Right atrium auricular region (tissue), 2 donors: ENCODE measurements at regions not wholly inside any gene's neighbourhood (a gene's known extent, or its start where the extent isn't known, plus 50 kb on each side); places are given as distances from the start of the nearest gene placed in this dataset.

Experiments used
- DNase-seq: peaks from one replicate; pipeline ENCODE4 v3.0.0-alpha.2; 2019; ENCODE audit warnings: low spot score
- H3K27ac ChIP-seq, 2 donors: fragments of 200-600 bp; sonication (generic); 1 replicate in 1 of 2; 2 replicates in 1 of 2; pipeline ENCODE4 v1.5.1; 2016 to 2019
- H3K27me3 ChIP-seq, 2 donors: fragments of 200-600 bp; sonication (generic); one replicate each; pipeline versions ENCODE4 v1.5.1 to v1.6.0; 2017 to 2019
- H3K36me3 ChIP-seq: fragments of 200-600 bp; sonication (generic); one replicate; pipeline ENCODE4 v1.5.1; 2016
- H3K4me1 ChIP-seq, 2 donors: fragments of 200-600 bp; sonication (generic); one replicate each; pipeline versions ENCODE4 v1.5.1 to v1.6.0; 2017 to 2019
- H3K4me3 ChIP-seq, 2 donors: fragments of 200-600 bp; sonication (generic); 1 replicate in 1 of 2; 2 replicates in 1 of 2; pipeline ENCODE4 v1.5.1; 2017 to 2019; ENCODE audit warnings: mild to moderate bottlenecking in 1 of 2, moderate library complexity in 1 of 2
- H3K9me3 ChIP-seq, 2 donors: fragments of 200-600 bp; sonication (generic); one replicate each; pipeline ENCODE4 v1.5.1; 2019
- CTCF ChIP-seq, 2 donors: fragments of 200-600 bp; sonication (generic); IDR thresholded peaks; one replicate each; pipeline ENCODE4 v1.5.1; 2019; ENCODE audit warnings: antibody characterized with exemption in 2 of 2

- no peak overlapping the region for H3K27ac ChIP-seq
- H3K9me3 ChIP-seq = peaks cover 0 to 17% of the 10 kb centered on the region in 2 donors
- H3K4me3 ChIP-seq = no peak overlapping the region
- DNase-seq = no peak
- no peaks in the 10 kb centered on the region for H3K4me1 ChIP-seq
- H3K27me3 ChIP-seq = no peaks in the 10 kb centered on the region
- no peak for TF ChIP-seq CTCF (IDR thresholded peaks at IDR 0.05)
- no peaks in the 10 kb centered on the region for H3K36me3 ChIP-seq
Observed at GRCh38 chr10:90557385-90557784, 300.5 kb downstream of the HTR7 start.

GRCh38 chr10:90560331-90560730 lies 297.5 kb downstream of the HTR7 start:
- no peak overlapping the region for H3K27ac ChIP-seq
- H3K27me3 ChIP-seq = no peaks in the 10 kb centered on the region
- no peaks in the 10 kb centered on the region for H3K4me1 ChIP-seq
- H3K4me3 ChIP-seq = no peak overlapping the region
- TF ChIP-seq CTCF (IDR thresholded peaks at IDR 0.05) = no peak
- no peaks in the 10 kb centered on the region for H3K36me3 ChIP-seq
- DNase-seq = no peak
- peaks cover 0 to 17% of the 10 kb centered on the region in 2 donors for H3K9me3 ChIP-seq

DNA sequence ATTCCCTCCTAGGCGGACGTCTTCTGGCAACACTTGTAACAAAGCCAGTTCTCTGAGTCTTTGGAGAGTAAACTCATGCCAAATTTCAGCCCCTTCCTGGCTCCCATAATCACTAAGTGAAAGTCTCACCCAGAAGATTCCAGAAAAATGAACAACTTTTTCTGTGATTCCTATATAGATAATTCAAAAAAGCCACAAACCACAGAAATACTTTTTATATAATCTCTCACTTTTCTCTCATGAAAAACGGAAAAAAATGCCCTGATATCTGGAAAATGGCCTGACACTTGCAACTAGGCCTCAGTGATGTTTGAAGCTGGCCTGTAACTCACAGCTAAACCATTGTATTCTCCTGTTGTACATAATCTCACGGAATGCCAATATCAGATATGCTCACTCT lies 296.2 kb downstream of the HTR7 start:
- H3K27me3 ChIP-seq = no peaks in the 10 kb centered on the region
- peaks cover 0 to 17% of the 10 kb centered on the region in 2 donors for H3K9me3 ChIP-seq
- DNase-seq = no peak
- H3K27ac ChIP-seq = no peak overlapping the region
- H3K4me1 ChIP-seq = no peaks in the 10 kb centered on the region
- no peaks in the 10 kb centered on the region for H3K36me3 ChIP-seq
- H3K4me3 ChIP-seq = no peak overlapping the region
- no peak for TF ChIP-seq CTCF (IDR thresholded peaks at IDR 0.05)

DNA sequence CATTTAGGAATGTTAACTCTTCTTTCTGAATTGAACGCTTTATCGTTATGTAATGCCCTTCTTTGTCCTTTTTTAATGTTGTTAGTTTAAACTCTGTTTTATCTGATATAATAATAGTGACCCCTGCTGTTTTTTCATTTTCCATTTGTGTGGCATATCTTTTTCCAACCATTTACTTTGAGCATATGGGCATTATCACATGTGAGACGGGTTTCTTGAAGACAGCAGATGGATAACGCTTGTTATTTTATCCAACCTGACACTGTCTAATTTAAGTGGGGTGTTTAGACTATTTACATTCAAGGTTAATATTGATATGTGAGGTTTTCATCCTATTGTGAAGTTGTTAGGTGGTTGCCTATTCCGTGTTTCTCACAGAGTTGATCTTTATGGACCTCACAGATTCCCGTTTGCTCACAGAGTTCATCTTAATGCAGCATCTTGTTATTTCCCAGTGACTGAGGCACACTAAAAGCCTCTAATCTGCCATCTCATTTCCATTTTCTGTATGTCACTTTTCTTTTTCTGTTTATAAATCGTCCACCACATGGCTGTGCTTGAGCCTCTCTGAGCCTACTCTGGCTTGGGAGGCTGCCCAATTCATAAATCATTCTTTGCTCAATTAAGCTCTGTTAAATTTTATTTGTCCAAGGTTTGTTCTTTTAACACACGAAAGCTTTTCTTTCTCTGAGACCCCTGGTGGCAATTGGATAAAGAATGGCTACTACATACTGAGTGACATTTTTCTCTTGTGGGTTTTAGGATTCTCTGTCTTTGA lies 286.2 kb downstream of the HTR7 start:
- Histone ChIP-seq H3K4me1 (no peaks in the 10 kb centered on the region), H3K27ac (no peak overlapping the region), H3K4me3 (no peak overlapping the region), H3K27me3 (no peaks in the 10 kb centered on the region), H3K36me3 (no peaks in the 10 kb centered on the region), H3K9me3 (no peaks in the 10 kb centered on the region)
- TF ChIP-seq CTCF (IDR thresholded peaks at IDR 0.05) = no peak
- no peak for DNase-seq

DNA sequence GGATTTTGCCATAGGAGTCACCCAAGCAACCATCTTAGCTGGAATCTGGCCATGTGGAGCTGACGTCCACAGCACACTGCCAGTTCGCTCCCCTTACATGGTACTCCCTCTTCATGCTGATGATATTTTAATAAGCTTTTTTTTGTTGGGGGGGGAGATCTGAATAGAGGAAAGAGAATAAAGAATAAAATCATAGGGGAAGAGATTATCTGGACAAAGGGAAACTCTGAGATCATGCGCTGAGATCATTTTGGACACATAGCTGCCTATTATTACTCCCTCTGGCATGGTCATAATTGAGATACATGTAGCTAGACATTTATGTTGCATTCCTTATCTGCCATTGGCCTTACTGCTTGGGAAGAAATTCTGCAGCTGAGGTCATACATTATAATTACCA lies 282.7 kb downstream of the HTR7 start:
- Histone ChIP-seq H3K9me3 (no peaks in the 10 kb centered on the region), H3K27ac (no peak overlapping the region), H3K36me3 (no peaks in the 10 kb centered on the region), H3K27me3 (no peaks in the 10 kb centered on the region), H3K4me3 (no peak overlapping the region), H3K4me1 (no peaks in the 10 kb centered on the region)
- DNase-seq = no peak
- no peak for TF ChIP-seq CTCF (IDR thresholded peaks at IDR 0.05)

DNA sequence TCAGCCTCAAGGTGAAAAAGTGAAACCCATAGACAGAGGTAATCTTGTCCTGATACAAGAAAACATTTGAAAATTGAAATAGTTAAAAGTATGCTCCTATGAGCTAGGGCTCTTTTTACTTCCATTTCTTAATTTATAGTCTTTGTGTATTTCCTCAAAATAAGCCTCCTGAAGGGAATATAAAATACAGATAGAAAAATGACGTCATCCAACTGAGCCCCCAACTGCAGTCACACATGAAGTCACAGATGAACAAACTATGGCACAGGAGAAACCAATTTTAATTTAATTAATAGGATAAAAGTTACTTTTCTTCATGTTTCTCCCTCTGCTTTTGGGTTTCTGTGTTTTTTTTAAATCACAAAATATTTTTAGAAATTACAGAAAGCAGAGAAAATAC lies 280.3 kb downstream of the HTR7 start:
- Histone ChIP-seq H3K9me3 (no peaks in the 10 kb centered on the region), H3K4me3 (no peak overlapping the region), H3K27me3 (no peaks in the 10 kb centered on the region), H3K36me3 (no peaks in the 10 kb centered on the region), H3K27ac (no peak overlapping the region), H3K4me1 (no peaks in the 10 kb centered on the region)
- TF ChIP-seq CTCF (IDR thresholded peaks at IDR 0.05) = no peak
- no peak for DNase-seq
